Activated naive CD4-positive, alpha-beta T cell treated with anti-CD3 and anti-CD28 coated beads, Interleukin-2, amount 10 ng/mL, durations not matched to agents 7 days and 5 days (primary cell): ENCODE measurements at regions not wholly inside any gene's neighbourhood (a gene's known extent, or its start where the extent isn't known, plus 50 kb on each side); places are given as distances from the start of the nearest gene placed in this dataset.
"Not testable (repeated sequence)": the region's sequence is repeated elsewhere in the genome, so short reads cannot be mapped to it uniquely, and the experiment has no call there.

Source experiments
- CTCF ChIA-PET: fragments of 350-600 bp; sonication (Branson Sonifier 250); formaldehyde crosslinking; loops from one replicate; lab custom pipeline; 2021; ENCODE audit warnings: antibody characterized with exemption; lab: Charles Lee
- DNase-seq: peaks from one replicate; pipeline ENCODE4 v3.0.0-alpha.2; 2020
- H3K27ac Mint-ChIP-seq: one replicate; pipeline ENCODE4 v1.8.0; 2021; ENCODE audit warnings: mild to moderate bottlenecking, moderate library complexity, mixed read lengths
- H3K27me3 Mint-ChIP-seq: one replicate; pipeline ENCODE4 v1.8.0; 2021; ENCODE audit warnings: mild to moderate bottlenecking, mixed read lengths
- H3K36me3 Mint-ChIP-seq: one replicate; pipeline ENCODE4 v1.8.0; 2021; ENCODE audit warnings: mixed read lengths
- H3K4me1 Mint-ChIP-seq: one replicate; pipeline ENCODE4 v1.8.0; 2021; ENCODE audit warnings: mixed read lengths
- H3K4me3 Mint-ChIP-seq: one replicate; pipeline ENCODE4 v1.8.0; 2021; ENCODE audit warnings: mild to moderate bottlenecking, moderate library complexity, mixed read lengths
- H3K9me3 Mint-ChIP-seq: one replicate; pipeline ENCODE4 v1.8.0; 2021; ENCODE audit warnings: mixed read lengths

DNA sequence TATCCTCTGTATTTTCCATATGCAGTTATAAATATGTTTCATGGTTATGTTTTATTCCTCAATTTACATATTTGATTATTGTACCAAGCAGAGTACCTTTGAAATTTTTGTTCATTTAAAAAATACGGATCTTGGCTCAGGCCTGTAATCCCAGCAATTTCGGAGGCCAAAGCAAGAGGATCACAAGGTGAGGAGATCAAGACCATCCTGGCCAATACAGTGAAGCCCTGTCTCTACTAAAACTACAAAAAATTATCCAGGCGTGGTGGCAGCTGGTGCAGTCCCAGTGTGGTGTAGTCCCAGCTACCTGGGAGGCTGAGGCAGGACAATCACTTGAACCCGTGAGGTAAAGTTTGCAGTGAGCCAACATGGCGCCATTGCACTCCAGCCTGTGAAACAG lies 251.2 kb upstream of the TPTE start:
- H3K4me1 Mint-ChIP-seq, H3K4me3 Mint-ChIP-seq, H3K36me3 Mint-ChIP-seq, H3K27me3 Mint-ChIP-seq, H3K27ac Mint-ChIP-seq, CTCF ChIA-PET: not testable (repeated sequence)
- peaks cover 13% of the 10 kb centered on the region for H3K9me3 Mint-ChIP-seq
- DNase-seq = peak; percentile 4

DNA sequence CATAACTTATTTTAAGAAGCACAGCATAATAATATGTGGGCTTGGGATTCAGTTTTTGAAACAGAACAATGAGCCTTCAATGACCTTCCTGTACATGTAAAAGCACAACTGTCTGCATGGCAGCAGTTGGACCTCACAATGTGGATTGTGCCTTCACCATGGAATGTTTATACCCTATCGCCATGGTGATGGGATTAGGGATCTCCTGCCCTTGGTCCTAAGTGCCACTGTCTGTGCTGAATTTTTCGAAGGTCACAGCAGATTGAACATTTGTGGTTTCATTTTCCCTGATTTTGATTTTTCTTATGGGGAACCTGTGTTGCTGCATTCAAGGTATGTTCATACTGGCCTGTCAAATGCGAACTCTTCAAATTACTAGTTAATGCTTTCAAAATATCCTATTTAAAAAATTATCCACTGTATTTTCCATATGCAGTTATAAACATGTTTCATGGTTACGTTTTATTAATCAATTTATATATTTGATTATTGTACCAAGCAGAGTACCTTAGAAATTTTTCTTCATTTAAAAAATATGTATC lies 249.6 kb upstream of the TPTE start:
- H3K4me3 Mint-ChIP-seq, CTCF ChIA-PET: not testable (repeated sequence)
- DNase-seq = peak; percentile 23

DNA sequence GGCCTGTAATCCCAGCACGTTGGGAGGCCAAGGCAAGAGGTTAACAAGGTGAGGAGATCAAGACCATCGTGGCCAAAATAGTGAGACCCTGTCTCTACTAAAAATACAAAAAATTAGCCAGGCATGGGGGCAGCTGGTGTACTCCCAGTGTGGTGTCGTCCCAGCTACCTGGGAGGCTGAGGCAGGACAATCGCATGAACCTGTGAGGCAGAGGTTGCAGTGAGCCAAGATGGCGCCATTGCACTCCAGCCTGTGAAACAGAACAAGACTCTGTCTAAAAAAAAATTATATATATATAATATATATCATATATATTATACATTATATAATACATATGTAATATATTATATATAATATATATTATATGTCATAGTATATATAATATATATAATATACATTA lies 249.2 kb upstream of the TPTE start:
- CTCF ChIA-PET = no interaction called here
- DNase-seq = peak; percentile 24
- no peak overlapping the region for H3K27ac Mint-ChIP-seq
- H3K9me3 Mint-ChIP-seq = peaks cover 13% of the 10 kb centered on the region
- no peaks in the 10 kb centered on the region for H3K4me1 Mint-ChIP-seq
- H3K4me3 Mint-ChIP-seq = no peak overlapping the region
- no peaks in the 10 kb centered on the region for H3K36me3 Mint-ChIP-seq
- no peaks in the 10 kb centered on the region for H3K27me3 Mint-ChIP-seq

More for the DNA sequence above, 249.6 kb upstream of the TPTE start:
- H3K36me3 Mint-ChIP-seq, H3K27me3 Mint-ChIP-seq, H3K27ac Mint-ChIP-seq, H3K4me1 Mint-ChIP-seq: not testable (repeated sequence)
- H3K9me3 Mint-ChIP-seq = peaks cover 13% of the 10 kb centered on the region

DNA sequence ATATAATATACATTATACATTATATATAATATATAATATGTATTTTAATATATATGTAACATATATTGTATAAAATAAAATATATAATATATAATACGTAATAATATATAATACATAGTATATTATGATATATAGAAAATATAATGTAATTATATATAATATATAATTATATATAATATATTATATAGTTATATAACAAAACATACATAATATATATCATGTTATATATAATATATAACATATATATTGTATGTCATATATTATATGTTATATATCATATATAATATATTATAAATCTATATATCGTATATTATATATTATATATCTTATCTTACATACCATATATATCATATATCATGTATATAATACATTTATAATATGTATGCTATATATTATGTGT lies 248.2 kb upstream of the TPTE start:
- DNase-seq = no peak
- H3K9me3 Mint-ChIP-seq = peaks cover 13% of the 10 kb centered on the region
- no peak overlapping the region for H3K27ac Mint-ChIP-seq
- H3K27me3 Mint-ChIP-seq = no peaks in the 10 kb centered on the region
- no peaks in the 10 kb centered on the region for H3K36me3 Mint-ChIP-seq
- CTCF ChIA-PET = no interaction called here
- H3K4me3 Mint-ChIP-seq = no peak overlapping the region
- H3K4me1 Mint-ChIP-seq = no peaks in the 10 kb centered on the region

DNA sequence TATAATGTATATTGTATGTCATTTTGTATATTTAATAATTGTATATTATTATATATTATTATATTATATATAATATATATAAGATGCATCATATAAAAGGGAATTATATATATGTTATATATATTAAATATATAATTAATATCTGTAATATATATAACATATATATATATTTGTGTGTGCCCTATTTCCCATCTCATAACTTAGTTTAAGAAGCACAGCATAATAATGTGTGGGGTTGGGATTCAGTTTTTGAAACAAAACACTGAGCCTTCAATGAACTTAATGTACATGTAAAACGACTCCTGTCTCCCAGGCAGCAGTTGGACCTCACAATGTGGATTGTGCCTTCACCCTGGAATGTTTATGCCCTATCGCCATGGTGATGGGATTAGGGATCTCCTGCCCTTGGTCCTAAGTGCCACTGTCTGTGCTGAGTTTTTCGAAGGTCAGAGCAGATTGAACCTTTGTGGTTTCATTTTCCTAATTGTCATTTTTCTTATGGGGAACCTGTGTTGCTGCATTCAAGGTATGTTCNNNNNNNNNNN lies 247.5 kb upstream of the TPTE start:
- not testable (repeated sequence) for H3K36me3 Mint-ChIP-seq, H3K27me3 Mint-ChIP-seq, H3K4me1 Mint-ChIP-seq

More for the DNA sequence above, 247.5 kb upstream of the TPTE start:
- CTCF ChIA-PET, H3K27ac Mint-ChIP-seq, H3K4me3 Mint-ChIP-seq: not testable (repeated sequence)
- DNase-seq = peak; percentile 30
- H3K9me3 Mint-ChIP-seq = peaks cover 13% of the 10 kb centered on the region
